ENCODE measurements at regions not wholly inside any gene's neighbourhood (a gene's known extent, or its start where the extent isn't known, plus 50 kb on each side); places are given as distances from the start of the nearest gene placed in this dataset.

GRCh38 chr3:75144406-75144805 is 519.7 kb upstream of the FRG2C start:
- TF ChIP-seq CTCF (IDR thresholded peaks at IDR 0.05), result no peak
- TF ChIP-seq POLR2A (IDR thresholded peaks at IDR 0.05), result no peak
